Activated gamma-delta T cell treated with anti-CD3 and anti-CD28 coated beads, Interleukin-2, amount 50 U/mL, for 16 hours (primary cell): ENCODE measurements at regions not wholly inside any gene's neighbourhood (a gene's known extent, or its start where the extent isn't known, plus 50 kb on each side); places are given as distances from the start of the nearest gene placed in this dataset.
"Not testable (repeated sequence)": the region's sequence is repeated elsewhere in the genome, so short reads cannot be mapped to it uniquely, and the experiment has no call there.

Source experiments
- DNase-seq: peaks from one replicate; pipeline ENCODE4 v3.0.0-alpha.2; 2020; ENCODE audit warnings: low read depth

GRCh38 chr1:10911490-10912166, 100.8 kb upstream of the TARDBP start:
- DNase-seq, result no peak

- DNase-seq, result no peak
Observed at GRCh38 chr1:10912441-10912840, 100.0 kb upstream of the TARDBP start.

GRCh38 chr1:10914056-10914455, 98.4 kb upstream of the TARDBP start:
- no peak for DNase-seq

GRCh38 chr1:10915594-10915993, 96.9 kb upstream of the TARDBP start:
- DNase-seq, result no peak

GRCh38 chr1:10916311-10916710, 96.1 kb upstream of the TARDBP start:
- DNase-seq, result no peak

GRCh38 chr1:10916991-10917390, 95.5 kb upstream of the TARDBP start:
- DNase-seq, result no peak

- no peak for DNase-seq
Observed at GRCh38 chr1:10917513-10918454, 94.7 kb upstream of the TARDBP start.

GRCh38 chr1:10918531-10918930, 93.9 kb upstream of the TARDBP start:
- no peak for DNase-seq

- DNase-seq, result no peak
Observed at GRCh38 chr1:10920063-10920626, 92.3 kb upstream of the TARDBP start.

- not testable (repeated sequence) for DNase-seq
Observed at GRCh38 chr1:10922315-10923060, 90.0 kb upstream of the TARDBP start.

- DNase-seq, result no peak
Observed at GRCh38 chr1:10924030-10924429, 88.4 kb upstream of the TARDBP start.

GRCh38 chr1:10928654-10929053, 83.8 kb upstream of the TARDBP start:
- no peak for DNase-seq

- DNase-seq, result no peak
Observed at GRCh38 chr1:10932088-10932487, 80.4 kb upstream of the TARDBP start.

- no peak for DNase-seq
Observed at GRCh38 chr1:10934150-10934818, 78.2 kb upstream of the TARDBP start.

- DNase-seq, result no peak
Observed at GRCh38 chr1:10935246-10935645, 77.2 kb upstream of the TARDBP start.

GRCh38 chr1:10935724-10936123, 76.7 kb upstream of the TARDBP start:
- no peak for DNase-seq

- no peak for DNase-seq
Observed at GRCh38 chr1:10936998-10937901, 75.2 kb upstream of the TARDBP start.

GRCh38 chr1:10938741-10939417, 73.6 kb upstream of the TARDBP start:
- DNase-seq, result no peak

GRCh38 chr1:10939654-10940450, 72.6 kb upstream of the TARDBP start:
- DNase-seq, result no peak
